GM12891 (cell line): ENCODE measurements at regions not wholly inside any gene's neighbourhood (a gene's known extent, or its start where the extent isn't known, plus 50 kb on each side); places are given as distances from the start of the nearest gene placed in this dataset.

Experiments used
- POLR2A ChIP-seq: IDR thresholded peaks from 2 replicates; pipeline ENCODE4 v1.6.1; 2011; ENCODE audit warnings: low read depth, low read length, control low read depth
- SPI1 ChIP-seq: IDR thresholded peaks from 2 replicates; pipeline ENCODE4 v1.6.1; 2011; ENCODE audit warnings: low read depth, low read length, control low read depth

- TF ChIP-seq POLR2A (no peak), SPI1 (no peak)
These were observed 2370.9 kb upstream of the RAG2 start for GRCh38 chr11:38968951-38969350.
